ENCODE measurements at regions not wholly inside any gene's neighbourhood (a gene's known extent, or its start where the extent isn't known, plus 50 kb on each side); places are given as distances from the start of the nearest gene placed in this dataset.

DNA sequence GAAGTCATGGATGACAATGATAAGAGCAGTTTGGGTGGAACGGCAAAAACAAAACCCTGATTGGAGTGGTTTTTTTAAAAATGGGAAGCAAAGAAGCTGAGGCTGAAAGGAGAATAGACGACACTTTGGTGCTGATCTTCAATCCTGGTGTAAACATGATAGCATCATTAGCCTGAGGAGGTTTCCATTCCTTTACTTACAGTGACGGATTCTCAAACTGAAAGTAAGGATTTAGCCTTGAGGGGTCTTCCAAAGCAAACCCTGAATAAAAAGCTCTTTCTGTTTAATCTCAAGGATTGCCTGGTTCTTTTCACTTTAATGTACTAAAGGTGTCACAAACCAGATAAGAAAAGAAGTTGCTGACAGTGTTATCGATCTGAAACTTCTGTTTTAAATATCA, 69.3 kb downstream of the KCNJ2 start:
- TF ChIP-seq NFE2L2 (IDR thresholded peaks at IDR 0.05; ENCODE audit: low read depth, low read length) (no peak), FOS (IDR thresholded peaks at IDR 0.05; ENCODE audit: low read depth, low read length) (no peak), POLR2A (IDR thresholded peaks at IDR 0.05; ENCODE audit: low read depth, low read length) (no peak), MXI1 (IDR thresholded peaks at IDR 0.05; ENCODE audit: borderline replicate concordance, low read depth, low read length) (no peak), MAFK (IDR thresholded peaks at IDR 0.05; ENCODE audit: low read depth, low read length) (no peak)
- TF ChIP-seq, protein P1, sequence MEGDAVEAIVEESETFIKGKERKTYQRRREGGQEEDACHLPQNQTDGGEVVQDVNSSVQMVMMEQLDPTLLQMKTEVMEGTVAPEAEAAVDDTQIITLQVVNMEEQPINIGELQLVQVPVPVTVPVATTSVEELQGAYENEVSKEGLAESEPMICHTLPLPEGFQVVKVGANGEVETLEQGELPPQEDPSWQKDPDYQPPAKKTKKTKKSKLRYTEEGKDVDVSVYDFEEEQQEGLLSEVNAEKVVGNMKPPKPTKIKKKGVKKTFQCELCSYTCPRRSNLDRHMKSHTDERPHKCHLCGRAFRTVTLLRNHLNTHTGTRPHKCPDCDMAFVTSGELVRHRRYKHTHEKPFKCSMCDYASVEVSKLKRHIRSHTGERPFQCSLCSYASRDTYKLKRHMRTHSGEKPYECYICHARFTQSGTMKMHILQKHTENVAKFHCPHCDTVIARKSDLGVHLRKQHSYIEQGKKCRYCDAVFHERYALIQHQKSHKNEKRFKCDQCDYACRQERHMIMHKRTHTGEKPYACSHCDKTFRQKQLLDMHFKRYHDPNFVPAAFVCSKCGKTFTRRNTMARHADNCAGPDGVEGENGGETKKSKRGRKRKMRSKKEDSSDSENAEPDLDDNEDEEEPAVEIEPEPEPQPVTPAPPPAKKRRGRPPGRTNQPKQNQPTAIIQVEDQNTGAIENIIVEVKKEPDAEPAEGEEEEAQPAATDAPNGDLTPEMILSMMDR (conservative IDR thresholded peaks at IDR 0.05; ENCODE audit: low read depth, low read length), result no peak

Measured in IMR-90 (cell line).